Ascending aorta (tissue), 2 donors: ENCODE measurements at regions not wholly inside any gene's neighbourhood (a gene's known extent, or its start where the extent isn't known, plus 50 kb on each side); places are given as distances from the start of the nearest gene placed in this dataset.

Source experiments
- DNase-seq, 2 donors: peaks; one replicate each; pipeline ENCODE4 v3.0.0-alpha.2; 2019; ENCODE audit warnings: low spot score in 2 of 2
- H3K27ac ChIP-seq, 2 donors: fragments of 200-600 bp; sonication (generic); one replicate each; pipeline ENCODE4 v1.5.1; 2016 to 2017; ENCODE audit warnings: mild to moderate bottlenecking in 1 of 2
- H3K27me3 ChIP-seq: fragments of 200-600 bp; sonication (generic); one replicate; pipeline ENCODE4 v1.5.1; 2017
- H3K36me3 ChIP-seq, 2 donors: fragments of 200-600 bp; sonication (generic); one replicate each; pipeline ENCODE4 v1.5.1; 2016
- H3K4me1 ChIP-seq, 2 donors: fragments of 200-600 bp; sonication (generic); one replicate each; pipeline ENCODE4 v1.5.1; 2016 to 2017; ENCODE audit warnings: mild to moderate bottlenecking in 1 of 2
- H3K4me3 ChIP-seq, 2 donors: fragments of 200-600 bp; sonication (generic); one replicate each; pipeline ENCODE4 v1.5.1; 2016 to 2017; ENCODE audit warnings: mild to moderate bottlenecking in 1 of 2
- H3K9me3 ChIP-seq, 2 donors: fragments of 200-600 bp; sonication (generic); one replicate each; pipeline ENCODE4 v1.5.1; 2016
- CTCF ChIP-seq, 3 experiments: fragments of 200-600 bp in 2 of 3; fragments of 450-650 bp in 1 of 3; sonication (generic) in 2 of 3; IDR thresholded peaks; one replicate each; pipeline ENCODE4 v1.5.1; 2016 to 2019; ENCODE audit warnings: antibody characterized with exemption in 3 of 3, mild to moderate bottlenecking in 1 of 3, moderate library complexity in 1 of 3
- intact Hi-C: fragments of 100-400 bp; cut with DNase I; formaldehyde crosslinking; loops from one replicate; pipeline ENCODE4 v1.15.1; 2023

GRCh38 chr1:157277281-157277680 is 139.1 kb upstream of the ETV3 start:
- intact Hi-C loops, result no loop called here
- Histone ChIP-seq H3K27ac (no peak overlapping the region), H3K4me1 (no peaks in the 10 kb centered on the region), H3K36me3 (no peaks in the 10 kb centered on the region), H3K4me3 (no peak overlapping the region), H3K27me3 (no peaks in the 10 kb centered on the region), H3K9me3 (no peaks in the 10 kb centered on the region)
- DNase-seq, result no peak
- no peak for TF ChIP-seq CTCF (IDR thresholded peaks at IDR 0.05)

GRCh38 chr1:157274698-157275534 is 136.7 kb upstream of the ETV3 start:
- no peak overlapping the region for H3K4me3 ChIP-seq
- no peak for TF ChIP-seq CTCF (IDR thresholded peaks at IDR 0.05)
- intact Hi-C loops, result no loop called here
- no peaks in the 10 kb centered on the region for H3K4me1 ChIP-seq
- H3K36me3 ChIP-seq, result no peaks in the 10 kb centered on the region
- H3K27ac ChIP-seq, result no peak overlapping the region
- no peaks in the 10 kb centered on the region for H3K27me3 ChIP-seq
- H3K9me3 ChIP-seq, result no peaks in the 10 kb centered on the region
- no peak for DNase-seq

GRCh38 chr1:157272729-157273524 is 134.7 kb upstream of the ETV3 start:
- H3K4me1 ChIP-seq, result no peaks in the 10 kb centered on the region
- DNase-seq, result no peak
- H3K9me3 ChIP-seq, result no peaks in the 10 kb centered on the region
- H3K27me3 ChIP-seq, result no peaks in the 10 kb centered on the region
- H3K27ac ChIP-seq, result no peak overlapping the region
- no peak for TF ChIP-seq CTCF (IDR thresholded peaks at IDR 0.05)
- no peaks in the 10 kb centered on the region for H3K36me3 ChIP-seq
- intact Hi-C loops, result no loop called here
- H3K4me3 ChIP-seq, result no peak overlapping the region

- H3K4me1 ChIP-seq, result no peaks in the 10 kb centered on the region
- intact Hi-C loops, result no loop called here
- no peak for TF ChIP-seq CTCF (IDR thresholded peaks at IDR 0.05)
- no peak overlapping the region for H3K4me3 ChIP-seq
- H3K36me3 ChIP-seq, result no peaks in the 10 kb centered on the region
- DNase-seq, result no peak
- no peak overlapping the region for H3K27ac ChIP-seq
- H3K27me3 ChIP-seq, result no peaks in the 10 kb centered on the region
- no peaks in the 10 kb centered on the region for H3K9me3 ChIP-seq
Observed at GRCh38 chr1:157272264-157272663, 134.1 kb upstream of the ETV3 start.

- intact Hi-C loops, result no loop called here
- no peaks in the 10 kb centered on the region for H3K36me3 ChIP-seq
- TF ChIP-seq CTCF (IDR thresholded peaks at IDR 0.05), result no peak
Observed at GRCh38 chr1:157270705-157271274, 132.6 kb upstream of the ETV3 start.

More at GRCh38 chr1:157270705-157271274, 132.6 kb upstream of the ETV3 start:
- no peaks in the 10 kb centered on the region for H3K4me1 ChIP-seq
- DNase-seq, result no peak
- no peak overlapping the region for H3K4me3 ChIP-seq
- no peaks in the 10 kb centered on the region for H3K9me3 ChIP-seq
- H3K27ac ChIP-seq, result no peak overlapping the region
- H3K27me3 ChIP-seq, result no peaks in the 10 kb centered on the region
